Fibroblast of pulmonary artery (primary cell): ENCODE measurements at regions not wholly inside any gene's neighbourhood (a gene's known extent, or its start where the extent isn't known, plus 50 kb on each side); places are given as distances from the start of the nearest gene placed in this dataset.

Experiments
- DNase-seq: peaks from one replicate; pipeline ENCODE4 v3.0.0-alpha.2; 2010; ENCODE audit warnings: low read depth
- H3K4me3 ChIP-seq: replicated peaks from 2 replicates; pipeline ENCODE4 v1.5.1; 2011; ENCODE audit warnings: low read depth, mild to moderate bottlenecking, control low read depth, low read length, moderate library complexity
- CTCF ChIP-seq: IDR thresholded peaks from 2 replicates; pipeline ENCODE4 v1.5.1; 2011; ENCODE audit warnings: mild to moderate bottlenecking, control low read depth, low read length, inconsistent platforms; ENCODE audit errors: missing control alignments

GRCh38 chr4:36547383-36547782 lies 266.0 kb downstream of the DTHD1 start:
- TF ChIP-seq CTCF, result no peak
- no peak for DNase-seq
- no peak overlapping the region for H3K4me3 ChIP-seq

GRCh38 chr4:36549252-36549651 lies 267.8 kb downstream of the DTHD1 start:
- TF ChIP-seq CTCF, result no peak
- DNase-seq, result no peak
- H3K4me3 ChIP-seq, result no peak overlapping the region

GRCh38 chr4:36549992-36550391 lies 268.6 kb downstream of the DTHD1 start:
- no peak for DNase-seq
- no peak for TF ChIP-seq CTCF
- H3K4me3 ChIP-seq, result no peak overlapping the region

DNA sequence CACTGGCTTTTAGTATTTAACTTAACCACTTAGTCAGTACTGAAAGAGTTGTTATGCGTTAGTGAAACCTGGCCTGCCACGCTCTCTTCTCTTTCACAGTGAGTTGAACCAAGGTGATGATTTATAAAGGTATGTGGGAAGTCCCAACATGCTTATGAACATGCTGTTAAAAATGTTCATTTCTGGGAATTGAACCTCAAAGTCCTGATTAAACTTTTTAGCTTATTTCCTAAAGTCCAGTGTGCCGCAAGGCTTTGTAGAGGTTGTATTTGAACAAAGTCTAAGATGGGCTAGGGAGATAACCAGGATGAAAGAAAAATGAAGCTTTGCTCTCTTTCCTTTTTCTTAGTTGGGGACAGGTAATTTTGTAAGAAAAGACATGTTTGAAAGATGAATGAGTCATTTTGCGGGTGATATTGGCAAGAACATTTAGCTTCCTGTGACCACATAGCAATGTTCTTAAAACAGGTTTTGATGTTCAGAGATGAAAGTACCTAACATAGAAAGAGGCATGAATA lies 270.3 kb downstream of the DTHD1 start:
- H3K4me3 ChIP-seq, result no peak overlapping the region
- no peak for TF ChIP-seq CTCF
- DNase-seq, result no peak

DNA sequence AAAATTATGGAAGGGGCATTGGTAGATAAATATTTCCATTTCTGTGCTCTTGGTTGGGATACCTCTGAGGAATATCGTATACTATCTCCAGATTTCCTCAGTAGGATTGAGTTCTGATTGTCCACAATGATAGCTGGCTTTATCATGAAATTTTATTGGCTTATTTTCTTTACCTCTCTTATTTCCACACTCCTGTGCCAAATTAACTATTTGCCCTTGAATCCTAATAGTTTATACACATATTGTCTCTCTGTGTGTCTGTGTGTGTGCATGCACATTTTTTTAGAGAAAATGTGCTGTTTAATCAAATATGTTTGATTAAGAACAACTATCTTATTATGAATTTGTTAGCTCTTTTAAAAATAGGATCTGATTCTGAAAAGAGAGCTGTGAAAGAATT lies 271.6 kb downstream of the DTHD1 start:
- DNase-seq, result no peak
- no peak overlapping the region for H3K4me3 ChIP-seq
- TF ChIP-seq CTCF, result no peak

- TF ChIP-seq CTCF, result no peak
- no peak for DNase-seq
- H3K4me3 ChIP-seq, result no peak overlapping the region
Measured at GRCh38 chr4:36553453-36553852, 272.0 kb downstream of the DTHD1 start.

DNA sequence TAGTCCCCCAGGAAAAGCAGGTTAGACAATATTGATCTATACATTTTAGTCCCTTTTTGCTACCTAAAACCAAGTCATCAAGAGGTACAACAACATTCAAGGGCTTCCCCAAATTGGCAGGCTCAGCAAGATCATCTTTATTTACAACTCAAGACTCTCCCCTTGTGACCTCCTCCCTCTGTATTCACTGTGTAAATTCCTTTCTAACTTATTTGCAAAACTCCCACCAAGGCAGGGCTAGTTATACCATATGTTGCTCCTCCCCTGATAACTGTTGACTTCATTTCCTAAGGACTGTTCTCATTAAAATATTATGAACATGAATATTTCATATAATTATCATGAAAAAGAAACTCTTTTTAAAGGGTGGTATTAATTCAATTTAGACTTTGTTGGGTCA lies 275.6 kb downstream of the DTHD1 start:
- H3K4me3 ChIP-seq, result no peak overlapping the region
- TF ChIP-seq CTCF, result no peak
- DNase-seq, result no peak
